ENCODE measurements at regions not wholly inside any gene's neighbourhood (a gene's known extent, or its start where the extent isn't known, plus 50 kb on each side); places are given as distances from the start of the nearest gene placed in this dataset.

GRCh38 chr1:80962564-80962963, 838.2 kb upstream of the ADGRL2 start:
- no peak for TF ChIP-seq POLR2A (IDR thresholded peaks at IDR 0.05)
- TF ChIP-seq, protein P1, sequence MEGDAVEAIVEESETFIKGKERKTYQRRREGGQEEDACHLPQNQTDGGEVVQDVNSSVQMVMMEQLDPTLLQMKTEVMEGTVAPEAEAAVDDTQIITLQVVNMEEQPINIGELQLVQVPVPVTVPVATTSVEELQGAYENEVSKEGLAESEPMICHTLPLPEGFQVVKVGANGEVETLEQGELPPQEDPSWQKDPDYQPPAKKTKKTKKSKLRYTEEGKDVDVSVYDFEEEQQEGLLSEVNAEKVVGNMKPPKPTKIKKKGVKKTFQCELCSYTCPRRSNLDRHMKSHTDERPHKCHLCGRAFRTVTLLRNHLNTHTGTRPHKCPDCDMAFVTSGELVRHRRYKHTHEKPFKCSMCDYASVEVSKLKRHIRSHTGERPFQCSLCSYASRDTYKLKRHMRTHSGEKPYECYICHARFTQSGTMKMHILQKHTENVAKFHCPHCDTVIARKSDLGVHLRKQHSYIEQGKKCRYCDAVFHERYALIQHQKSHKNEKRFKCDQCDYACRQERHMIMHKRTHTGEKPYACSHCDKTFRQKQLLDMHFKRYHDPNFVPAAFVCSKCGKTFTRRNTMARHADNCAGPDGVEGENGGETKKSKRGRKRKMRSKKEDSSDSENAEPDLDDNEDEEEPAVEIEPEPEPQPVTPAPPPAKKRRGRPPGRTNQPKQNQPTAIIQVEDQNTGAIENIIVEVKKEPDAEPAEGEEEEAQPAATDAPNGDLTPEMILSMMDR (IDR thresholded peaks at IDR 0.05), result no peak

All from breast epithelium (tissue), 3 donors.